ENCODE measurements at regions not wholly inside any gene's neighbourhood (a gene's known extent, or its start where the extent isn't known, plus 50 kb on each side); places are given as distances from the start of the nearest gene placed in this dataset.

GRCh38 chr18:41043876-41044275, 911.2 kb upstream of the PIK3C3 start:
- no peak for DNase-seq (ENCODE audit: low read depth in 2 of 2)

GRCh38 chr18:41042866-41043265, 912.2 kb upstream of the PIK3C3 start:
- no peak for DNase-seq (ENCODE audit: low read depth in 2 of 2)

GRCh38 chr18:41038071-41038470, 917.0 kb upstream of the PIK3C3 start:
- no peak for DNase-seq (ENCODE audit: low read depth in 2 of 2)

GRCh38 chr18:41036346-41036745, 918.7 kb upstream of the PIK3C3 start:
- DNase-seq (ENCODE audit: low read depth in 2 of 2), result no peak

GRCh38 chr18:41034413-41034812, 920.6 kb upstream of the PIK3C3 start:
- DNase-seq (ENCODE audit: low read depth in 2 of 2), result no peak

GRCh38 chr18:41025666-41026065, 929.4 kb upstream of the PIK3C3 start:
- DNase-seq (ENCODE audit: low read depth in 2 of 2), result no peak

GRCh38 chr18:41024792-41025191, 930.2 kb upstream of the PIK3C3 start:
- DNase-seq (ENCODE audit: low read depth in 2 of 2), result no peak

GRCh38 chr18:41022484-41022883, 932.5 kb upstream of the PIK3C3 start:
- no peak for DNase-seq (ENCODE audit: low read depth in 2 of 2)

- no peak for DNase-seq (ENCODE audit: low read depth in 2 of 2)
Observed at GRCh38 chr18:41021089-41021488, 933.9 kb upstream of the PIK3C3 start.

- no peak for DNase-seq (ENCODE audit: low read depth in 2 of 2)
Observed at GRCh38 chr18:41012194-41012593, 942.8 kb upstream of the PIK3C3 start.

- DNase-seq (ENCODE audit: low read depth in 2 of 2), result no peak
Observed at GRCh38 chr18:41009926-41010325, 945.1 kb upstream of the PIK3C3 start.

GRCh38 chr18:41004324-41004723, 950.7 kb upstream of the PIK3C3 start:
- DNase-seq (ENCODE audit: low read depth in 2 of 2), result no peak

- no peak for DNase-seq (ENCODE audit: low read depth in 2 of 2)
Observed at GRCh38 chr18:40995529-40995928, 959.5 kb upstream of the PIK3C3 start.

- no peak for DNase-seq (ENCODE audit: low read depth in 2 of 2)
Observed at GRCh38 chr18:40993363-40993762, 961.7 kb upstream of the PIK3C3 start.

GRCh38 chr18:40987581-40987980, 967.5 kb upstream of the PIK3C3 start:
- DNase-seq (ENCODE audit: low read depth in 2 of 2), result no peak

- DNase-seq (ENCODE audit: low read depth in 2 of 2), result no peak
Observed at GRCh38 chr18:40985436-40985835, 969.6 kb upstream of the PIK3C3 start.

GRCh38 chr18:40984856-40985255, 970.2 kb upstream of the PIK3C3 start:
- DNase-seq (ENCODE audit: low read depth in 2 of 2), result no peak

- no peak for DNase-seq (ENCODE audit: low read depth in 2 of 2)
Observed at GRCh38 chr18:40983835-40984234, 971.2 kb upstream of the PIK3C3 start.

GRCh38 chr18:40980171-40980570, 974.9 kb upstream of the PIK3C3 start:
- no peak for DNase-seq (ENCODE audit: low read depth in 2 of 2)

GRCh38 chr18:40976050-40976449, 979.0 kb upstream of the PIK3C3 start:
- DNase-seq (ENCODE audit: low read depth in 2 of 2), result no peak

GRCh38 chr18:40974448-40974847, 980.6 kb upstream of the PIK3C3 start:
- DNase-seq (ENCODE audit: low read depth in 2 of 2), result no peak

GRCh38 chr18:40962784-40963183, 992.2 kb upstream of the PIK3C3 start:
- no peak for DNase-seq (ENCODE audit: low read depth in 2 of 2)

- no peak for DNase-seq (ENCODE audit: low read depth in 2 of 2)
Observed at GRCh38 chr18:40957533-40958070, 997.4 kb upstream of the PIK3C3 start.

- DNase-seq (ENCODE audit: low read depth in 2 of 2), result no peak
Observed at GRCh38 chr18:40956213-40956612, 998.8 kb upstream of the PIK3C3 start.

GRCh38 chr18:40955351-40955750, 999.7 kb upstream of the PIK3C3 start:
- no peak for DNase-seq (ENCODE audit: low read depth in 2 of 2)

Data from stimulated activated CD4-positive, alpha-beta T cell treated with anti-CD3 and anti-CD28 coated beads, Interleukin-1b, Interleukin-23, amount 100 ng/mL, for 4 hours (primary cell).